Calu3 (cell line): ENCODE measurements at regions not wholly inside any gene's neighbourhood (a gene's known extent, or its start where the extent isn't known, plus 50 kb on each side); places are given as distances from the start of the nearest gene placed in this dataset.

Experiments used
- BruUV-seq: library from RNA; stranded (reverse); fragments of 400-500 nt; replicated peaks from 2 replicates; lab custom pipeline; 2021; lab: Mats Ljungman, UMichigan
- CTCF ChIA-PET: fragments of 300-600 bp; sonication (Branson Sonifier 250); formaldehyde crosslinking; loops from one replicate; lab custom pipeline; 2022; ENCODE audit warnings: antibody characterized with exemption; lab: Charles Lee
- DNase-seq: peaks from one replicate; pipeline ENCODE4 v3.0.0; 2022
- H3K27ac Mint-ChIP-seq: one replicate; pipeline ENCODE4 v1.8.0; 2022; ENCODE audit warnings: mixed read lengths; ENCODE audit not compliant: unreplicated experiment
- H3K27me3 Mint-ChIP-seq: one replicate; pipeline ENCODE4 v1.8.0; 2022; ENCODE audit warnings: mixed read lengths; ENCODE audit not compliant: unreplicated experiment
- H3K36me3 Mint-ChIP-seq: one replicate; pipeline ENCODE4 v1.8.0; 2022; ENCODE audit warnings: mild to moderate bottlenecking, moderate library complexity, mixed read lengths; ENCODE audit not compliant: insufficient read depth, unreplicated experiment
- H3K4me1 Mint-ChIP-seq: one replicate; pipeline ENCODE4 v1.8.0; 2022; ENCODE audit warnings: mild to moderate bottlenecking, low read depth, mixed read lengths; ENCODE audit not compliant: unreplicated experiment
- H3K4me3 Mint-ChIP-seq: one replicate; pipeline ENCODE4 v1.8.0; 2022; ENCODE audit warnings: mild to moderate bottlenecking, low read depth, moderate library complexity, mixed read lengths; ENCODE audit not compliant: unreplicated experiment
- H3K9me3 Mint-ChIP-seq: one replicate; pipeline ENCODE4 v1.8.0; 2022; ENCODE audit warnings: low read depth, mixed read lengths; ENCODE audit not compliant: unreplicated experiment
- intact Hi-C: fragments of 100-400 bp; cut with micrococcal nuclease; formaldehyde crosslinking; loops from one replicate; pipeline ENCODE4 v1.10.0; 2022; ENCODE audit not compliant: unreplicated experiment
- TF ChIP-seq, protein P1 (sequence below): fragments of 200-600 bp; IDR thresholded peaks from one replicate; pipeline ENCODE4 v1.8.0; 2022; ENCODE audit warnings: antibody characterized with exemption; ENCODE audit not compliant: unreplicated experiment

- Mint-ChIP-seq H3K27ac (no peak overlapping the region), H3K4me1 (no peaks in the 10 kb centered on the region), H3K36me3 (no peaks in the 10 kb centered on the region), H3K4me3 (no peak overlapping the region), H3K27me3 (no peaks in the 10 kb centered on the region), H3K9me3 (peaks cover 9% of the 10 kb centered on the region)
- CTCF ChIA-PET: no interaction called here
- TF ChIP-seq, protein P1, sequence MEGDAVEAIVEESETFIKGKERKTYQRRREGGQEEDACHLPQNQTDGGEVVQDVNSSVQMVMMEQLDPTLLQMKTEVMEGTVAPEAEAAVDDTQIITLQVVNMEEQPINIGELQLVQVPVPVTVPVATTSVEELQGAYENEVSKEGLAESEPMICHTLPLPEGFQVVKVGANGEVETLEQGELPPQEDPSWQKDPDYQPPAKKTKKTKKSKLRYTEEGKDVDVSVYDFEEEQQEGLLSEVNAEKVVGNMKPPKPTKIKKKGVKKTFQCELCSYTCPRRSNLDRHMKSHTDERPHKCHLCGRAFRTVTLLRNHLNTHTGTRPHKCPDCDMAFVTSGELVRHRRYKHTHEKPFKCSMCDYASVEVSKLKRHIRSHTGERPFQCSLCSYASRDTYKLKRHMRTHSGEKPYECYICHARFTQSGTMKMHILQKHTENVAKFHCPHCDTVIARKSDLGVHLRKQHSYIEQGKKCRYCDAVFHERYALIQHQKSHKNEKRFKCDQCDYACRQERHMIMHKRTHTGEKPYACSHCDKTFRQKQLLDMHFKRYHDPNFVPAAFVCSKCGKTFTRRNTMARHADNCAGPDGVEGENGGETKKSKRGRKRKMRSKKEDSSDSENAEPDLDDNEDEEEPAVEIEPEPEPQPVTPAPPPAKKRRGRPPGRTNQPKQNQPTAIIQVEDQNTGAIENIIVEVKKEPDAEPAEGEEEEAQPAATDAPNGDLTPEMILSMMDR: no peak
- no peak for DNase-seq
- BruUV-seq: no TSS peak
- intact Hi-C loops: no loop called here
Observed at GRCh38 chr22:34608540-34609115, 457.3 kb upstream of the ISX start.

GRCh38 chr22:34609646-34610045 is 456.3 kb upstream of the ISX start:
- Mint-ChIP-seq H3K27me3 (no peaks in the 10 kb centered on the region), H3K9me3 (peaks cover 10% of the 10 kb centered on the region), H3K4me1 (no peaks in the 10 kb centered on the region), H3K27ac (no peak overlapping the region), H3K4me3 (no peak overlapping the region), H3K36me3 (no peaks in the 10 kb centered on the region)
- BruUV-seq: no TSS peak
- intact Hi-C loops: no loop called here
- TF ChIP-seq, protein P1: no peak
- CTCF ChIA-PET: no interaction called here
- DNase-seq: no peak

DNA sequence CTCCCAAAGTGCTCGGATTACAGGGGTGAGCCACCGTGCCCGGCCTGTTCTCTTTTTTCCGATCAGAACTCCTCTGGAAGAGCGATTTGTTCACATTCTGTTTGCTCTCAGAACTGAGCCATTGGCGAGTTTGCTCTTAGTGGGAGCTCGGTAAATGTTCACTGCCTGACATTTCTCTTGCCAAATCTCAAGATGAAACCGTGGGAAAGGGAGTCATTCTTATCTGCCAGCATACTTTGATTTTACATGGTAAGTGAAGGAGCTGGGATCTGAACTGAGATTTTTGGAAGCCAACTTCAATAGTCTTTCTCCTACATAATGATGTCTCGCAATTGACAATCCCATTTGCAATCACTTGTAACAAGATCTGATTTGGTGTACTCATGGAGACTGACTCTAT is 445.8 kb upstream of the ISX start:
- Mint-ChIP-seq H3K4me3 (no peak overlapping the region), H3K36me3 (no peaks in the 10 kb centered on the region), H3K4me1 (no peaks in the 10 kb centered on the region), H3K27ac (no peak overlapping the region), H3K9me3 (peaks cover 15% of the 10 kb centered on the region), H3K27me3 (no peaks in the 10 kb centered on the region)
- CTCF ChIA-PET: no interaction called here
- no TSS peak for BruUV-seq
- no peak for DNase-seq
- intact Hi-C loops: no loop called here
- TF ChIP-seq, protein P1: no peak

DNA sequence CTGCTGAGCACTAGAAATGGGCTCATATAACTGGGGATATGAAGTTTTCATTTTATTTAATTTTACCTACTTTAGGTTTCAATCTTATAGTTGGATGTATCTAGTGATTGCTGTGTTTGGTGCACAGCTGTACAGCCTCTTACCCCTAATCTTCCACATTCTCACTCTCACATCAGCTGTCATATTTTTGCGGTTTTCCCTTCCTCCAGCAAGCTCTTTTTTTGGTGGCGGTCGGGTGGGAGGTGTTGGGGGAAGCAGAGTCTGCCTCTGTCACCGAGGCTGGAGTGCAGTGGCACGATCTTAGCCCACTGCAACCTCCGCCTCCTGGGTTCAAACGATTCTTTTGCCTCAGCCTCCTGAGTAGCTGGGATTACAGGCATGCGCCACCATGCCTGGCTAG is 445.1 kb upstream of the ISX start:
- Mint-ChIP-seq H3K4me1 (no peaks in the 10 kb centered on the region), H3K27ac (no peak overlapping the region), H3K36me3 (no peaks in the 10 kb centered on the region), H3K27me3 (no peaks in the 10 kb centered on the region), H3K4me3 (no peak overlapping the region), H3K9me3 (peaks cover 15% of the 10 kb centered on the region)
- TF ChIP-seq, protein P1: no peak
- BruUV-seq: no TSS peak
- CTCF ChIA-PET: no interaction called here
- DNase-seq: no peak
- intact Hi-C loops: no loop called here
